ENCODE measurements at regions not wholly inside any gene's neighbourhood (a gene's known extent, or its start where the extent isn't known, plus 50 kb on each side); places are given as distances from the start of the nearest gene placed in this dataset.

DNA sequence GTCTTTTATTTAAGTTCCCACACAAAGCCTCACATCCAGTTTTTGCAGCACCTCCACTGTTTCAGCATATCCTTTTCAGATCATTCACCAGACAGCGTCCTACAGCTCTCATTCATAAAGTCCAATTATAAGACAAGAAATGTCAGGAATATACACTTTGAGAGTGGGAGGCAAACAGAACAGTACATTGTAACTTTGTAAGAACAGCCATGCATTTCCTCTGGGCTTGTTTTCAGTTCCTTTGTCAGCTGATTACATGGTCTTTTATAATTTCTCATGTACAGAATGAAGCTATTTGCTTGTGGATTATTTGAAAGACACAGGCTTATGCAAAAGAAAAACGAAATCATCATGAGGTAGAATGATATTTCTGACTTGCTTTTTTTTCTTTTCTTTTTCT is 85.7 kb downstream of the SOX2 start:
- Histone ChIP-seq H3K9ac (no peak overlapping the region), H4K20me1 (ENCODE audit: insufficient read depth) (no peaks in the 10 kb centered on the region), H3F3A (replicated peaks; ENCODE audit: insufficient read depth) (no peaks in the 10 kb centered on the region), H3K79me2 (ENCODE audit: insufficient read depth) (no peaks in the 10 kb centered on the region), H3K27ac (ENCODE audit: low read depth in 2 of 2, low read length in 1 of 2) (no peak overlapping the region), H3K9me3 (no peaks in the 10 kb centered on the region), H3K36me3 (replicated peaks in 1 of 2; ENCODE audit: control insufficient read depth in 1 of 2, insufficient read depth in 2 of 2, low read length in 1 of 2) (no peaks in the 10 kb centered on the region), H3K9me2 (no peaks in the 10 kb centered on the region), H2AFZ (ENCODE audit: low read depth) (no peak overlapping the region), H3K4me2 (no peak overlapping the region), H3K4me3 (ENCODE audit: low read depth in 2 of 2, low read length in 1 of 2) (no peak overlapping the region), H3K4me1 (ENCODE audit: control insufficient read depth in 1 of 2, insufficient read depth in 2 of 2, low read depth in 1 of 2, low read length in 1 of 2) (no peaks in the 10 kb centered on the region), H3K27me3 (ENCODE audit: insufficient read depth) (no peaks in the 10 kb centered on the region)
- no peak for DNase-seq
- ChIA-PET CTCF (interaction anchor here (0.9 kb wide), 1 partner anchor 471 kb away, joined by 3 read pairs; no protein-coding TSS in a partner anchor), POLR2A (no interaction called here)
- 38% methylated on average over 2 of the region's 2 CpGs for WGBS (ENCODE audit: low lambda C conversion rate)
- TF ChIP-seq GATA2 (CRISPR knock-in tag; IDR thresholded peaks at IDR 0.05) (no peak), GABPA (IDR thresholded peaks at IDR 0.05; ENCODE audit: low read depth) (no peak), TEAD4 (IDR thresholded peaks at IDR 0.05; ENCODE audit: borderline replicate concordance, insufficient read depth) (no peak), YY1 (IDR thresholded peaks at IDR 0.05; ENCODE audit: low read depth) (no peak), MXI1 (IDR thresholded peaks at IDR 0.05; ENCODE audit: low read depth, low read length) (no peak), RCOR1 (IDR thresholded peaks at IDR 0.05; ENCODE audit: low read length) (no peak), REST (IDR thresholded peaks at IDR 0.05; ENCODE audit: low read depth, low read length) (no peak), JUND (IDR thresholded peaks at IDR 0.05) (no peak), FOXM1 (IDR thresholded peaks at IDR 0.05; ENCODE audit: low read depth) (no peak), MEF2A (IDR thresholded peaks at IDR 0.05; ENCODE audit: borderline replicate concordance, low read depth) (no peak), RAD21 (IDR thresholded peaks at IDR 0.05; ENCODE audit: low read length) (no peak), NRF1 (IDR thresholded peaks at IDR 0.05; ENCODE audit: low read depth, low read length) (no peak)

GRCh38 chr3:181805703-181806102 is 94.0 kb downstream of the SOX2 start:
- Histone ChIP-seq H4K20me1 (ENCODE audit: insufficient read depth) (no peaks in the 10 kb centered on the region), H3K9ac (no peak overlapping the region), H3K9me3 (no peaks in the 10 kb centered on the region), H3K36me3 (replicated peaks in 1 of 2; ENCODE audit: control insufficient read depth in 1 of 2, insufficient read depth in 2 of 2, low read length in 1 of 2) (no peaks in the 10 kb centered on the region), H3K9me2 (no peaks in the 10 kb centered on the region), H3K4me2 (no peak overlapping the region), H3K4me3 (ENCODE audit: low read depth in 2 of 2, low read length in 1 of 2) (no peak overlapping the region), H3K79me2 (ENCODE audit: insufficient read depth) (no peaks in the 10 kb centered on the region), H2AFZ (ENCODE audit: low read depth) (no peak overlapping the region), H3K27me3 (ENCODE audit: insufficient read depth) (no peaks in the 10 kb centered on the region), H3F3A (replicated peaks; ENCODE audit: insufficient read depth) (no peaks in the 10 kb centered on the region), H3K27ac (ENCODE audit: low read depth in 2 of 2, low read length in 1 of 2) (no peak overlapping the region), H3K4me1 (ENCODE audit: control insufficient read depth in 1 of 2, insufficient read depth in 2 of 2, low read depth in 1 of 2, low read length in 1 of 2) (no peaks in the 10 kb centered on the region)
- DNase-seq, result no peak
- POLR2A ChIA-PET, result no interaction called here
- WGBS (ENCODE audit: low lambda C conversion rate), result 59% methylated on average over 2 of the region's 2 CpGs
- CTCF ChIA-PET, result no interaction called here
- no peak for TF ChIP-seq NRF1 (IDR thresholded peaks at IDR 0.05; ENCODE audit: low read depth, low read length)
- TF ChIP-seq CHD2 (IDR thresholded peaks at IDR 0.05; ENCODE audit: low read length, partially characterized antibody), result no peak

All from SK-N-SH (cell line).